DMS114 treated with DMSO at 0.1 percent for 48 hours (cell line): ENCODE measurements at regions not wholly inside any gene's neighbourhood (a gene's known extent, or its start where the extent isn't known, plus 50 kb on each side); places are given as distances from the start of the nearest gene placed in this dataset.
"Not testable (repeated sequence)": the region's sequence is repeated elsewhere in the genome, so short reads cannot be mapped to it uniquely, and the experiment has no call there.

ENCODE experiments used
- DNase-seq: peaks from one replicate; lab custom pipeline; 2025; ENCODE audit not compliant: unreplicated experiment; lab: John Stamatoyannopoulos, UW

DNA sequence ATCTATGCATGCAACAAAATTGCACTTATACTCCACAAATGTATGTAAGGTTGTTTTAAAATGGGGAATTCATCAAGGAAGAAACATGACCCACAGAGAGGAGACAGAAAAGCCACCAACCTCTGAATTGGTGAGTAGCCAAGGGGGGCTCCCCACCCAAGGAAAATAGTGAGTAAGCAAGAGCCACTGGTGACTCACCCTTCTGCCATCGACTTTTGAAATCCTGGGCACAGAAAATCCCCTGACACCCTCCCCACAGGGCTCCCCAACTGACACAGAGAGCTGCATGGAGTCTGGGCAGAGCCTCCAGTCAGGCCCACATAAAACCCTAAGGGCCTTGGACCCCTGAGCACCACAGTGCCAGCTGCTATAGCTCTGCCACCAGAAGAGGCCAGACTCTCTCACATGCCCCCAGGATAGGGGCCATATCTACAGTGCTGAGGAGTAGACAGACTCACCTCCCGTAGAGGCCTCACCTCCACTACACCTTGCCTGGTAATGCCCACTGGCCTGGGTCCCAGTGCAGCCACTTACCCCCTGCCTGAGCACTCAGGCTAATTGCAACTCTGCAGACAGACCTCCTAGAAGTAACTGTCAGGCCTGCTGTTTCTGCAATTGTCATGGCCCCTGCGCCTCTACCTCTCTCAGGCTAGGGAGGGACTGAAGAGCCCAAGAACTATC, 244.7 kb upstream of the WSB1 start:
- no peak for DNase-seq

DNA sequence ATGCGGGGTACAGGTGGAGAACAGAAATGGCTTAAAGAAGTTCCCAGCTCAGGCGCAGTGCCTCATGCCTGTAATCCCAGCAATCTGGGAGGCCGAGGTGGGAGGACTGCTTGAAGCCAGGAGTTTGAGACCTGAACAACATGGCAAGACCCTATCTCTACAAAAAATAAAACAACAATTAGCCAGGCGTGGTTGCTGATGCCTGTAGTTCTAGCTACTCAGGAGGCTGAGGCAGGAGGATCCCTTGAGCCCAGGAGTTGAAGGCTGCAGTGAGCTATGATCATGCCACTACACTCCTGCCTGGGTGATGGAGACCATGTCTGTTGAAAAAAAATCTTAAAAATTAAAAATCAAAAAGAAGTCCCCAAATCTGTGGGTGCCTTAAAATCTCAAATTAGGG, 228.3 kb upstream of the WSB1 start:
- DNase-seq: no peak

DNA sequence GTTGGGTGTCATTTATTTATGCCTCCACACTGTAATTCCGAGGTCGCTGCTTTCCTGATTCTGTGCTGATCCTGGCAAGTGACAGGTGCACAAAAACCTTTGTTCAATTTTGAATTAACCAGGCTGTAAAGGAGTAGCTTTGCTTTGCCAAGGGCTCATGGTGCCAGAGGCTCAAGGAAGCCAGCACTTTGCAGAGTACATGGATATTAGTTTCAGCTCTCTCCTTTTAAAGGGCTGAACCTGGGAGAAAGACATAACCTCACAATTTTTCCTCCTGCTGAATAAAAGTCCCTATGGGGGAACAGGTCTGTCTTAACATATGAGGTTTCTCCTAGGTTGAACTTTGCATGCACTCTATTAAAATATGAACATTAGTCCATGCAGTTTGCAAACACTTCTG, 227.6 kb upstream of the WSB1 start:
- DNase-seq: no peak

DNA sequence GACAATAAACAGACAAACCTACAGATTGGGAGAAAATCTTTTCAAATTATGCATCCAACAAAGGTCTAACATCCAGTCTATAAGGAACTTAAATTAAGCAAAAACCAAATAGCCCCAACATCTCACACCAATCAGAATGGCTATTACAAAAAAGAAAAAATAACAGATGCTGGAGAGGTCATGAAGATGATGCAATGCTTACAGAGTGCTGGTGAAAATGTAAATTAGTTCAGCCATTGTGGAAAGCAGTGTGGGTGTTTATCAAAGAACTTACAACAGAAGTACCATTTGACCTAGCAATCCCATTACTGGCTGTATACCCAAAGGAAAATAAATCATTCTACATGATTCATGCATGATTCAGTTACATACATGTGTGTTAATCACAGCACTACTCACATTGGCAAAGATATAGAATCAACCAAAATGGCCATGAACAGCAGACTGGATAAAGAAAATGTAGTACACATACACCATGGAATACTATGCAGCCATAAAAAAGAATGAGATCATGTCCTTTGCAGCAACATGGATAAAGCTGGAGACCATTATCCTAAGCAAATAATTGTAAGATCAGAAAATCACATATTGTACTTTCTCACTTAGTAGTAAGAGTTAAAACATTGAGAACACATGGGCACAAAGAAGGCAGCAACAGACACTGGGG, 223.9 kb upstream of the WSB1 start:
- DNase-seq: no peak

DNA sequence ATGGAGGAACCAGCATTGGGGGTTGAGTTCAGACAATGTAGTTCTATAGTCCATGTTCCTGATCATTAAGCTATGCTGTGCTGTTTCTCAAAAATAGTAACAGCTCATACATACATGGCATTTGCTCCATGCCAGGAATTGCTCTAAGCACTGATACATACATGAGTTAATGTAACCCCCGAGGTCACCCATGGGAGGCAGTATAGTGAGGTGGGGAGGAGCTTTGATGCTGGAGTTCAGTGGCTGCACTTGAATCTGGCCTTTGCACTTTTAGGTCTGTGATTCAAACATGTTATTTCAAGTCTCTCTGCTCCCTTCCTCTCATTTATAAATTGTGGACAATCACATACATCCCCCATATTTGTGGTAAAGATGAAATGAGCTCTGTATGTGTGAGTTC, 223.1 kb upstream of the WSB1 start:
- no peak for DNase-seq

DNA sequence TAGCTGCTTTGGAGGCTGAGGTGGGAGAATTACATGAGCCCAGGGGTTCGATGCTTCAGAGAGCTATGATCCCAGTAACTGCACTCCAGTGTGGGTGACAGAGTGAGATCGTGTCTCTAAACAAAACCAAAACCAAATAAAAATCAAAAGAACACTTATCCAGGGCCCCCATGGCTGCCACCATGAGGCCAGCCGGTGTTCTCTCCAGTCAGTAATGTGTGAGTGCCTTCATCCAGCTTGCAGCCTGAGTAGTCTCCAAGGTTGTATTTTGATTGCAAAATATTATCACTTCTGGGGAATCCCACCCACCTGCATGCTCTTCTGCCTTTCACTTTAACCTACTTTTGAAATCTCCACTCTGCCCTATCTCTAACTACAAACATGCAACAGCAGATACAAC, 221.0 kb upstream of the WSB1 start:
- no peak for DNase-seq

DNA sequence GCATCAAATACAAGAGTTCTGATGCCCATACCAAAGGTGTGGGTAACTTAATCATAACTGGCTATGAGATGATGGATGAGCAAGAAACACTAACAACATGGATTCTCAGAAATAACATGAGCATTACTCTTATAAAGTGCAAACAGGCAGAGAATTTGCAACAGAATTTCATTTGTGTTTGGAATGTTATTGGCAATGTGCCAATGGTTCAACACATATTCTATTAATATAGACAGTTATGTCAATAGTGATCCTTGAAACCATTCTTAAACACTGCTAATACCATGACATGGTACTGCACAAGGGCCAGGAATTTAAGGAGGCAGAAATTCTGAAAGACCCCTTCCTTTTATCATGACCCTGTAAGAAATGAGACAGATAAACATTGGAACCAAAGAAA, 217.1 kb upstream of the WSB1 start:
- no peak for DNase-seq

DNA sequence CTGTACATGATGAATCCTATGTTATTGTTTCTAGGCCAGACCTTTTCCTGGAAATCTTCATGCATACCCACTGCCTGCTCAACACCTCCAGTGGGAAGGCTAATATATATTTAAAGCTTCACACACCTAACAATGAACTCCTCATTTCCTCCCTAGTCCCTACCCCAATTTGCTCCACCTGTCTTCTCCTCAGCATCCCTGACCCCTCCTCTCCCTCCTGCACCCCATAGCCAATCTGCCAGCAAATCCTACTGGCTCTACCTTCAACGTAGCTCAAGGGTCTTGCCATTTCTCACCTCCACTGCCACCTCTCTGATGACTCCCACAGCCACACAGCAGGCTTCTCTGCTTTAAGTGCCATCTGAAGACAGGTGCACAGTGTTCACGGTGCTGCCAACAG, 215.6 kb upstream of the WSB1 start:
- no peak for DNase-seq

DNA sequence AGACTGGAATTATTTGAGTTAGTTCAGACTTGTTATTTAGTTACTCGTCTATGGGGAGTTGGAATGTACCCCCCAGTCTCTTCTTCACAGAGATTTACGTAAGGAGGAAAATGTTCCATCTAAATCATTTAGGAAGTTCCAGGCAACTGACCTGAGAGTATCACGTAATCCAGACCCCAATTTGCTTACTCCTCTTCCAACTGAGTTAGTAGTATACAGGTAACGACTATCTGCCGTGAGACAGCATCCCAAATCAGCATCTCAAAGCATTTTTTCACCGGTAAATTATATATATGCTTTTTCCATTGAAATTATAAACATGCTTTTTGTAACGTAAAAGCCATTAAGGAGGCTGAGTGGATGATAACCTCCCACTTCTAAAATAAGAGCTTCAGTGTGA, 214.3 kb upstream of the WSB1 start:
- DNase-seq: no peak

DNA sequence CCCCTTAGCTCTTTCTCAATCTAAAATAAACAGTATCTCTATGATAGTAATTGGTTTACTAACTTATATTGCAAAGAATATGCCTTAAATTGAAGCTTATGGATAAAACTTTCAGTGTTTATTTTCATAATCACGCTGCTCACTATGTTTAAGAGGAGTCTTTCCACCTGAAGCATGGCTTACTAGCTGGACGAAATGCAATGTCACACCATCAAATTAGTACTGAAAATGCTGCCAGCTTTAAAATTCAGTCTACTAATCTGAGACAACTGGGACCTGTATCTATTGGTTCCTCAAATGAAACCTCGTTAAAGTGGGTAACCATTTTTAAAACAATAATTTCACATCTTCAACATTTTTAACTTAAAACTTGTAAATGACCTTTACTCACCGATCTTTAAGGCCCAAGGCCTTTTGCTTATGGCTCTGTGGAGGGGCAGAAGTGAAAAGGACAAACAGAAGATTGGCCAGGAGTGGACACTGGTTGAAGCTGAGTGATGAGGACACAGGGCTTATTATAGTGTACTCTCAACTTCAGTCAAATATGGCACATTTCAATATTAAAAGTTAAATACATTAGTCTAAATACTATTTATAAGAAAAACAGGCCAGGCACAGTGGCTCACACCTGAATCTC, 212.8 kb upstream of the WSB1 start:
- no peak for DNase-seq

DNA sequence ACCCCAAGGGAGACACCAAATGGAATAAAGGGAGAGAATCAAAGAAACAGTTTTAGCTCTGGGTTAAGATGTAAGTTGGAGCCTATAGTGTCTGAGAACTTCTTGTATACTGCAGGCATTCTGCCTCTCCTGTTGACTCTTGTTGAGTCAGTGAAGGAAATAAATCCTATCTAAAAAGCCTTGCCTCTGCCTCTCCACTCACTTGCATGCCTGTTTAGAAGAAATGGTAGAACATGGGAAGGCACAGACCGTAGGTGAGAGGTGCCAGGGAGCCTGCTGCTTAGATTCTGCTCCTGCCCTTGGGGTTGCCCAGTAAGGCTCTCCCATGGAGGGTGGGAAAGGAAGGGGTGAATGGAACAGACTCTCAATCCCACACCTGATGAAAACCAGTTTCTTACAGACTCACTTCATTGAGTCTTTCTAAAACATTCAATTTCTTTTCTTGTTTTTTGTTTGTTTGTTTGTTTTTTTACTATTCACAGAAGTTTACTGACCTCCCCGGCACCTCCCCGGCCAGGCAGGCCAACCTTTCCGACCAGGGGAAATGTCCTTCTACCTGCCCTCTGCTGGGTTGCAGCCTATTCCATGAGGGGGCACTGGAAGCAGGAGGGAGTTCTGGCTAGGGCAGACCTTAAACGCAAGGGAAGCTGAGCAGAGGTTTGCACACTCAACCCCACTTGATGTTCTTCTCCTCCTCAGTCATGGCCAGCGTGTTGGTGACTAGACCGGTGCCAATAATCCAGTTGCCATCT, 211.7 kb upstream of the WSB1 start:
- DNase-seq: no peak

DNA sequence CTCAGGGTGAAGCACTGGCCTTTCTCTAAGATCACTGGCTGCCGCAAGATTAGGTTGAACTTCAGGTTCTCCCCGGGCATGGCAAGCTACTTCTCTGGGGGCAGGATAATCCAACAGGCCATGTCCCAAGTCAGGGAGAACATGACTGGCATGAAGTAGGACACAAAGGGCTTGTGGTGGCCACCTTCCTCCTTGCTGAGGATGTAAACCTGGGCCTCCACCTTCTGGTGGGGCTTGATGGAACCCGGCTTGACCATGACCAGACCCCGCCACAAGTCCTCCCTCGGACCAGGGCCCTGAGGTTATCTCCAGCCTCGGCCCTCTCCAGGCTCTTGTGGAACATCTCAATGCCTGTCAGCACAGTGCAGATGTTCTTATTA, 211.1 kb upstream of the WSB1 start:
- no peak for DNase-seq

DNA sequence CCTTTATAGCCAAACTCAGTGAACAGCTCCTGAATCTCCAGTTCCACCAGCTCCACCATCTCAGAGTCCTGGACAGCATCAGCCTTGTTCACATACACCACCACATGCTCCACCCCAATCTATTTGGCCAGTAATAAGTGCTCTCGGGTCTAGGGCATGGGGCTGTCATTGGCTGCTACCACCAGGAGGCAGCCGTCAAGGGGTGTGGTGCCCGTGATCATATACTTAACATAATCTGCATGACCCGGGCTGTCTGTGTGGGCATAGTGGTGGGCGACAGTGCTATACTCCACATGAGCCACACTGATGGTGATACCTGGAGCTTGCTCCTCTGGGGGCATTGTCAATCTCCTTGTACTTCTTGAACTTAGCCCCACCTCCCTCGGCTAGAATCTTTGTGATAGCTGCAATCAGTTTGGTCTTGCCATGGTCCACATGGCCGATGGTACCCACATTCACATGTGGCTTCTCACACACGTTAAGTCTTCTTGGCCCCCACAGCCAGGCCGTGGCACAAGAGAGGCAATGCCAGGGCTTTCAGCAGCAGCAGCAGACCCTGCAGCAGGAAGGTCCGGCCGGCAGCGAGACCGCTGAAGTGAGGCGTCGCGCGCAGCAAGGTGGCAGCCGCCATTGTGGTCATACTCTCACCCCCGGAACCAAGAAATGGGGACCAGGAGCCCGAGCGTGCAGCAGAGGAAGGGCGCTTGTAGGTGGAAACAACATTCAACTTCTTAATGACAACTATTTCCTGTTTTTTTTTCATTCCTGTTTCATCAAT, 210.3 kb upstream of the WSB1 start:
- DNase-seq: no peak

DNA sequence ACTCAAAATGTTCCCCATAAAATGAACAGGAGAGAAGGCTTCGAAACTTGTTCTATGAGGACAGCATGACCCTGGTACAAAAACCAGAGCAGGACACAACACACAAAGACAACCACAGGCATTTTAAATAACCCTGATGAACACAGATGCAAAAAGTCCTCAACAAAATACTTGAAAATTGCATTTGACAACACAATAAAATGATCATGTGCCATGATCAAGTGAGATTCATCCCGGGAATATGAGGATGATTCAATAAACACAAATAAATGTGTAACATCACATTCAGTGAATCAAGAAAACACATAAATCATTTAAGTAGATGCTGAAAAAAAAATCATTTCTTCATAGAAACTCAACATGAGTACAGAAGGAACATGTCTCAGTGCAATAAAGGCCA, 208.4 kb upstream of the WSB1 start:
- DNase-seq: no peak

DNA sequence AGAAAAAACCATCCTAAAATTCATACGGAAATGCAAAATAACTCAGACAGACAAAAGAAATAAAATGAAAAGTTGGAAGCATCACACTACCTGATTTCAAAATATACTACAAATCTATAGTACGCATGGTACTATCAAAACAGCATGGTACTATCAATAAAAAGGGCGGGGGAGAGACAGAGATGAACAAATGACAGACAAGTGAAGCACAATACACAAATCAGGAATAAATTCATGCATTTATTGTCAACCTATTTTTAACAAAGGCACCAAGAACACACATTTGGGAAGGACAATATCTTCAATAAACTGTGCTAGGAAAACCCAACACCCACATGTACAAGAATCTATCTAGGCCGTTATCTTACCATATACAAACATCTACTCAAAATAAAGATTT, 207.4 kb upstream of the WSB1 start:
- no peak for DNase-seq

DNA sequence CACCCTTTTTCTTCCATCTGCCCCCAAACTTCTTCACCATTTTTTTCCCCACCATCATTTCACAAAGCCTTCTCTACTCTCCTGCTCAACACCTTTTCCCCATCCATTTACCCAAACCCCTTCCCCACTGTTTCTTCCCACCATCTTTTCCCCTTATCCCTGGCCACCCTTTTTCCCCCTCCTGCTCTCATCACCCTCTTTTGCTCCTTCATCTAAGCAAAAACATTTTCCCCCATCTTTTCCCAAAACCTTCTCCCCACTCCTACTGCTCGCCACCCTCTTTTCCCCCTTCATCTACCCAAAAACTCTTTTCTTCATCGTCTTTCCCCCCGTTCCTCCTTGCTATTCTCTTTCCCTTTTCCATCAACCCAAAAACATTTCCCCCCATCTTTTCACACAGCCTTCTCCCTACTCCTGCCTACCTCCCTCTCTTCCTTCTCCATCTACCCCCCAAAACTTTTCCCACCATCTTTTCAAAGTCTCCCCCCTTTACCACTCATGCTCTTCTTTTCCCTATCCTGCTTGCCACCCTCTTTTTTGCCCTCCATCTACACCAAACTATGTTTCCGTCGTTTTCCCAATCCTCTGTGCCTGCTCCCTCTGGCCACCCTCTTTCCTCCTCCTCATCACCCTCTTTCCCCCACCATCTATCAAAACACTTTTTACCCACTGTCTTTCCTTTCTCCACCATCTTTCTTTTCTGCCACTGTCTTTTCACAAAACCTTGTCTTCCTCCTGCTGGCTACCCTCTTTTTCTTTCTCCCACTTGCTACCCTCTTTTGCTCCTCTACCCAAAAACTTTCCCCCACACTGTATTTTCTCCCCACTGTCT, 205.8 kb upstream of the WSB1 start:
- DNase-seq: no peak

DNA sequence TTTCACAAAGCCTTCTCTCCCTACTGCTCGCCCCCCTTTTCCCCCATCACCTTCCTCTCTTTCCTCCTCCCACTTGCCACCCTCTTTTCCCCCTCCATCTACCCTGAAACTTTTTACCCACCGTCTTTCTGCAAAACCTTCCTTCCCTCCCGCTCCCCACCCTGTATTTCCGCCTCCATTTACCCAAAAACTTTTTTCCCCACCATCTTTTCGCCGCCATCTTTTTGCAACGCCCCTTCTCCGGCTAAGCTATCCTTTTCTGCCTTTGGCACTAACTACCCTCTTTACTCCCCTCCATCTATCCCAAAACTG, 205.2 kb upstream of the WSB1 start:
- no peak for DNase-seq

DNA sequence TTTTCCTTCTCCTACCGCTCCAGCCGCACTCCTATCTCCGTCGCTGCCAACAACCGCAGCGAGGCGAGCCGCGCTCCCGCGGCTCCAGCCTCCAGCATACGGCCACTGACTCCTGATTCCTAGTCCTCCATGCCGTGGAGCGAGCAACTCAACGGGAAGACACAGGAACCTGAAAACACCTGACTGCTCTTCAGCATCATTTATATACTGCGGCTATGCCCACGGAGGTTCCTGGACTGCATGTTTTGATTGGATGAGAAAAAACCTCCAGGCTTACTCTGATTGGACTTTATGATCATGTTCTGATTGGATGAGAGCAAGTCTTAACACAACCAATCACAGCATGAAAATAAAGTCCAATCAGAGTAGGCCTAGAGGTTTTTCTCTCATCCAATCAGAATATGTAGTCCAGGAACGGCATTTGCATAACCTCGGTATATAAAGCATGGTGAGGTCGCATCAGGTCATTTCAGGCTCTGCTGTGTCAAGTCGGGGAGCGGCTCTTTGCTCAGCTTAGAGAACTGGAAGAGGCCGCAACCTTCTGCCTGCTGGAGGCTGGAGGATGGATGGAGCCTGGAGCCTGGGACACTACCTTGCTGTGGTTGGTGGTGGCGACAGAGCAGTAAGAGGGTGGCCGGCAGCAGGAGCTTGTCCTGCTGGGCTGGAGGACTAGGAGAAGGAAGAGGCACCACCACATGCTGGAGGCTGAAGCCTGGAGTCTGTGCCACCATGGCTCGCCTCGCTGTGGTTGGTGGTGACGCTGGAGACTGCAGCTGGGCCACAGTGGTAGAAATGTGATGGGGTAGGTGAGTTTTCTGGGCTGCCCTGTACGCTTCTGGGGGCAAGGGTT, 204.6 kb upstream of the WSB1 start:
- DNase-seq: not testable (repeated sequence)

DNA sequence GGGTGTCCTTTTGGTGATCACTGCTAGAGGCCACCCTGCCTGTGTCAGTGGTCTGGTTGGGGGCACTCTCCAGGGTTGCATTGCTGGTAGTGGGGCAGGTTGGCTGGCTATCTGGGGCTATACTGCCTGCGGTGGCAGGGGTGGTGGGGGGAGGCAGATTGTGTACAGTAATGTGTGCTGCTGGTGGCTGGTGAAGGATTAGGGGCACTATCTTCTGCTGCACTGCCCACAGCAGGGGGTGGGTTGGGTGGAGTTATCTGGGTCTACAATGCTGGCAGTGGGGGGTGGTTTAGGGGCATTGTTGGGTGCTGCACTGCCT, 204.0 kb upstream of the WSB1 start:
- DNase-seq: no peak
